Kidney (tissue), 13 donors: ENCODE measurements at regions not wholly inside any gene's neighbourhood (a gene's known extent, or its start where the extent isn't known, plus 50 kb on each side); places are given as distances from the start of the nearest gene placed in this dataset.
A peak's percentile ranks its signal among the peaks of the same experiment; 100 is the strongest.

ENCODE experiments used
- DNase-seq, 5 donors: peaks; one replicate each; pipeline ENCODE4 v3.0.0-alpha.2; 2013 to 2020
- FAIRE-seq: peaks from 2 replicates; lab custom pipeline; 2012; peaks lifted over from hg19 to GRCh38; lab: Jason Lieb, UNC
- H3K27ac ChIP-seq, 2 donors: one replicate each; pipeline ENCODE4 v1.7.0; 2013; ENCODE audit warnings: low read depth in 2 of 2, low read length in 2 of 2, inconsistent platforms in 1 of 2
- H3K27me3 ChIP-seq: one replicate; pipeline ENCODE4 v1.7.1; 2013; ENCODE audit warnings: low read length, inconsistent platforms; ENCODE audit not compliant: control insufficient read depth, insufficient read depth
- H3K36me3 ChIP-seq, 3 donors: one replicate each; pipeline versions ENCODE4 v1.7.0 to v1.7.1; 2013; ENCODE audit warnings: low read length in 3 of 3, control low read depth in 1 of 3, inconsistent platforms in 1 of 3; ENCODE audit not compliant: insufficient read depth in 3 of 3, control insufficient read depth in 2 of 3
- H3K4me1 ChIP-seq, 3 donors: one replicate each; pipeline versions ENCODE4 v1.7.0 to v1.7.1; 2013; ENCODE audit warnings: low read length in 3 of 3, inconsistent platforms in 1 of 3, low read depth in 1 of 3; ENCODE audit not compliant: control insufficient read depth in 2 of 3, insufficient read depth in 2 of 3
- H3K4me3 ChIP-seq, 3 donors: one replicate each; pipeline versions ENCODE4 v1.7.0 to v1.8.1; 2013; ENCODE audit warnings: low read length in 3 of 3, control low read depth in 1 of 3, inconsistent platforms in 1 of 3
- H3K9ac ChIP-seq, 3 donors: one replicate each; pipeline versions ENCODE4 v1.7.0 to v1.7.1; 2013; ENCODE audit warnings: low read length in 3 of 3, control low read depth in 1 of 3, inconsistent platforms in 1 of 3
- H3K9me3 ChIP-seq, 3 donors: one replicate each; pipeline versions ENCODE4 v1.7.0 to v1.7.1; 2013; ENCODE audit warnings: low read length in 3 of 3, control low read depth in 1 of 3, inconsistent platforms in 1 of 3; ENCODE audit not compliant: control insufficient read depth in 2 of 3, insufficient read depth in 1 of 3
- intact Hi-C: fragments of 100-400 bp; cut with DNase I; formaldehyde crosslinking; loops from one replicate; pipeline ENCODE4 v1.11.1; 2022
- TF ChIP-seq, protein P1 (sequence below): IDR thresholded peaks from 3 replicates; pipeline ENCODE4 v1.5.1; 2012; ENCODE audit warnings: mild to moderate bottlenecking, moderate library complexity, borderline replicate concordance; ENCODE audit not compliant: insufficient read depth; ENCODE audit errors: extremely low read depth
- donor health status: control.
- donor health status: control.
- donor health status: control.
- donor health status: control.
- donor health status: control.
- donor health status: DM: yes; HTN: yes; CAD: no.
- donor health status: Normal renal cell carcinoma (clear cell type).

DNA sequence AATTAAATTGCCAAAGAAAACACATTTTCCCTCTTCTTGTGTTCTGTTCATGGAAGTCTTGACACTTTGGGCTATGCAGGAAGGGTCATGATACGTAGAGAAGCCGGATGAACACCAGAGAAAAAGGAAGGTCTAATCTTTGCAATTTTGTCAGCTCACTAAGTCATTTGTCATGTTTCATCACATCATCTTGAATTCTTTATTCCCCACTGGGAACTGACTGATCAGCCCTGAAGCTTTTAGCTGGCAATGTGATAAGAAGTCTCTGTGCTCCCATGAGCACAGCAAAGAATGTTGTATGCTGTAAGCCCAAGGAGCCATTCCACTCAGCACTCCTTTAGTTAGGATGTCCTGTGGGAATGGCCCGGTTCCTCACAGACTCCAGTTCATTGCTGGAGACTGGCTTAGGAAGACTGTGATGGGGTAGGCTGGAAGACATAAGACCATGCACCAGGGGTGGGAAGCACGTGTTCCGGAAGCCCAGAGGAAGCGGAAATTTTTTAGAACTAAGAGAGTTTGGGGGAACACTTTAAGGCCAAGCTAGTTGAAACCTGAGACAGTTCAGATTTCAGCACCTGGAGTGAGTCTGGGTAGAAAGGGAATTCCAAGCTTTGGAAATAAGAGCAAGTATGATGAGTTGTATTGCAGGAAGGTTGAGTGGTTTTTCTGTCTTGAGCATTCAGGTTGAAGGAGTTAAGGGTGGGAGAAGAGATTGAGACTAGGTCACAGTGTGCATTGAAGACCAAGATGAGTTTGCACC lies 306.7 kb upstream of the MTNR1B start:
- intact Hi-C loops: no loop called here
- Histone ChIP-seq H3K27me3 (no peaks in the 10 kb centered on the region), H3K36me3 (no peaks in the 10 kb centered on the region), H3K9me3 (no peaks in the 10 kb centered on the region), H3K27ac (no peak overlapping the region), H3K9ac (no peak overlapping the region), H3K4me1 (no peaks in the 10 kb centered on the region), H3K4me3 (no peak overlapping the region)
- DNase-seq: peak in 2 of 5 donors; percentile 57 to 61
- no peak for FAIRE-seq
- TF ChIP-seq, protein P1, sequence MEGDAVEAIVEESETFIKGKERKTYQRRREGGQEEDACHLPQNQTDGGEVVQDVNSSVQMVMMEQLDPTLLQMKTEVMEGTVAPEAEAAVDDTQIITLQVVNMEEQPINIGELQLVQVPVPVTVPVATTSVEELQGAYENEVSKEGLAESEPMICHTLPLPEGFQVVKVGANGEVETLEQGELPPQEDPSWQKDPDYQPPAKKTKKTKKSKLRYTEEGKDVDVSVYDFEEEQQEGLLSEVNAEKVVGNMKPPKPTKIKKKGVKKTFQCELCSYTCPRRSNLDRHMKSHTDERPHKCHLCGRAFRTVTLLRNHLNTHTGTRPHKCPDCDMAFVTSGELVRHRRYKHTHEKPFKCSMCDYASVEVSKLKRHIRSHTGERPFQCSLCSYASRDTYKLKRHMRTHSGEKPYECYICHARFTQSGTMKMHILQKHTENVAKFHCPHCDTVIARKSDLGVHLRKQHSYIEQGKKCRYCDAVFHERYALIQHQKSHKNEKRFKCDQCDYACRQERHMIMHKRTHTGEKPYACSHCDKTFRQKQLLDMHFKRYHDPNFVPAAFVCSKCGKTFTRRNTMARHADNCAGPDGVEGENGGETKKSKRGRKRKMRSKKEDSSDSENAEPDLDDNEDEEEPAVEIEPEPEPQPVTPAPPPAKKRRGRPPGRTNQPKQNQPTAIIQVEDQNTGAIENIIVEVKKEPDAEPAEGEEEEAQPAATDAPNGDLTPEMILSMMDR: no peak

- Histone ChIP-seq H3K4me3 (no peak overlapping the region), H3K4me1 (no peaks in the 10 kb centered on the region), H3K9me3 (no peaks in the 10 kb centered on the region), H3K27ac (no peak overlapping the region), H3K9ac (no peak overlapping the region), H3K27me3 (no peaks in the 10 kb centered on the region), H3K36me3 (no peaks in the 10 kb centered on the region)
- intact Hi-C loops: no loop called here
- DNase-seq (no peak), FAIRE-seq (no peak)
- TF ChIP-seq, protein P1: no peak
Observed at GRCh38 chr11:92663539-92663938, 305.9 kb upstream of the MTNR1B start.

DNA sequence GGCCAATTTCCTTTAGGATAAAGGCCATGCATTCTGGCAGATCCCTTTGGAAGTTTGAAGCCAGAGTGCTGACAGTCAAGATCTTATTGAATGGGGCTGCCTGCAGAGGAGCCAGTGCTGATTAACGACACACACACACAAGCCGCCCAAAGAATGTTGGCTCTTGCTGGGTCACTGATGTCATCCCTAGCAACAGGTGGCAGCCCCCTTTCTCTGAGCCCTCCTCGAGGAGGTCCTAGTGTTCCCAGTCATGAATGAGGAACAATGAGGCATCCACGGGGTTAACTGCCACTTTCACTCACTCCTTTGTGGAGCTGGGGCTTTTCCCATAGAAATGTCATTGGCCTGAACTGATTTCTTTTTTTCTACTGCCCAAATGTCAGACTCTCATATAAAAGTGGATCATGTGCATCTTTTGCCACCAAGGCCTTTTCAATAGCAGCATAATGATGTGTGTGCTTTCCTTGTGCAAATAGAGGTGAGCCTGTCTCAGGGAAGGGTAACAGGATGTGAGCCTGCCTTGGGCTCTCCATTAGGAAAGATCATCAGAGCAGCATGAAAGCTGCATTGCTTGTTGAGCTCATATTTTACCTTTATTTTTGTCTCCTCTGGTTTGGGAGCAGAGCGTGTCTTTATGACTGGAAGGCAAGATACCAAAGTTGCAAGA lies 301.8 kb upstream of the MTNR1B start:
- intact Hi-C loops: no loop called here
- Histone ChIP-seq H3K9ac (no peak overlapping the region), H3K9me3 (no peaks in the 10 kb centered on the region), H3K27me3 (no peaks in the 10 kb centered on the region), H3K4me3 (no peak overlapping the region), H3K4me1 (no peaks in the 10 kb centered on the region), H3K36me3 (no peaks in the 10 kb centered on the region), H3K27ac (no peak overlapping the region)
- DNase-seq (peak in 2 of 5 donors; percentile 9 to 34), FAIRE-seq (no peak)
- TF ChIP-seq, protein P1: no peak
